ENCODE measurements at regions not wholly inside any gene's neighbourhood (a gene's known extent, or its start where the extent isn't known, plus 50 kb on each side); places are given as distances from the start of the nearest gene placed in this dataset.
"Not testable (repeated sequence)": the region's sequence is repeated elsewhere in the genome, so short reads cannot be mapped to it uniquely, and the experiment has no call there.

DNA sequence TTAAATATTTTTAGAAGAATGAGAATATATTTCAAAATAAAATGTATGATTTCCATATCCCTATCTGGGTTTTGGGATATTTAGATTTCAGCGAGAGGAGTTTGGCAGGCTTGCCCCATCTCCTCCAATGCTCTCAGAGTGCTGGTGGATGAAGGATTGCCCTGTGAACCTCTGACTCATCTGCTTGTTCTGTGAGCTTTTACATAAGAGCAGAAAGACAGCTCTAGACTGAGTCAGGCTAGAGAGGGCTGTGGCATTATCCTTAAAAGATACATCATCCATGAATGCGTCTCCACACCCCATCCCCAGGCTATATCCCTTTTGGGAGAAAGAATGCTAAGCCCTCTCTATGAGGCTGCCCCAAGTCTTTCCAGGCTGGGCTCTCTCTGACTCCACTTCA, 190.6 kb downstream of the TUBA3C start:
- DNase-seq = no peak

GRCh38 chr13:18978447-18978846, 203.2 kb downstream of the TUBA3C start:
- DNase-seq = no peak

DNA sequence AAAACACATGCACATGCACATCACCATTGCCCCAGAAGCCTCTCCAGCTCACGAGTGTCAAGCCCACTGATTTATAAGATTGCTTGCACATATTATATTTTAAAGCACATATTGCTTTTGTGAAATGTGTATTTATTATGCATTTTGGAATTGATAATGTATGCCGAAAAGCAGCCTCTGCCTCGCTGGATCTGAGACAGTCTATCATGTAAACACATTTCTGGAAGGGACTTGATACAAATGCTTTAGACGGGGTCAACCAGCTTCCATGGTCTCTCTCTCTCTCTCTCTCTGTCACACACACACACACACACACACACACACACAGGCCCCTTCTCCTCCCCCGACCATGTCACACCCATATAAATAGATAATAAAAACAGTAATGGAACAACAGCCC, 203.8 kb downstream of the TUBA3C start:
- DNase-seq = no peak

DNA sequence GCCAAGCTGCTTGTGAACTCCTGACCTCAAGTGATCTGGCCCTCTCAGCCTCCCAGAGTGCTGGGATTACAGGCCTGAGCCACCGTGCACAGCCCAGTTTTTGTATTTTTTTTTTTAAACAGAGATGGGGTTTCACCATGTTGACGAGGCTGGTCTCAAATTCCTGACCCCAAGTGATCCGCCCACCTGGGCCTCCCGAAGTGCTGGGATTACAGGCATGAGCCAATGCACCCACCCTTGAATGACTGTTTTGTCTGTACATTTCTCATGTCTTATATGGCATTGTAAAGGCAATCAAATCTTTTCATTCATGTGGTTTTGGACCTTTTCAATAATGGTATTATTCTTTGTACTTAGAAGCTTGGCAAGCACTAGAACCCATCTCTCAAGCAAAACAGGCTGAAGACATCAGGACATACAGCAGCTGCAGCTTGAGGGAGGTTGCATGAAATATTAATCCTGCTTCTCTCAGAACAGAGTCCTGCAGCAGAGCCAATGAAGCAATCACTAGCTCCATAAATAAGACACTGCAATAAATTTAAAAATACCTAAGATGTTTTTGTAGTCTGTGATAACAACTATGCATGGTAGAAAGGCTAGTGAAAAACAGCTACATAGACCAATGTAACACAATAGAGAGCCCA, 209.9 kb downstream of the TUBA3C start:
- DNase-seq = no peak

DNA sequence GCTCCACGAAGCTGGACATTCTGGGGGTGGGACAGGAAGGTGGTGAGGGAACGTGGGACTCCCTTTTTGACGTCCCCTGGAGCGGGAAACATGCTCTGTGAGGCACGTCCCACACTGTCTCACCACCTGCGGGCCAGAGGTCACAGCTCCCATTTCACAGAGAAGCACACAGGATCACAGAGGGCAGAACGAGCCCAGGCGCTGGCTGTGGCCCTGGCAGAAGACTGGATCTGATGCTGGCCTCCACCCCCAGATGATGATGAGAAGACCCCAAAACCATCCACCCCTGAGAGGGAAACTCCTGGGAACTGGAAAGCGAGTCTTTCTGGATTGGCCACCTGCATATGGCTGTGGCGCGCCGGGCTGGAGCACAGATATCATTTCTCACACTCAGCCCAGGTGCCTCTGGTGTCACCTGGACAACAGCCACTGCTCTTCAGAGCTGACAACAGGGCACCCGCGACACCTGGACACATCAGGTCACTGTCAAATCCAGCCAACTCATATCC, 216.2 kb downstream of the TUBA3C start:
- DNase-seq = no peak

- DNase-seq = no peak
Measured at GRCh38 chr13:18964942-18965341, 216.7 kb downstream of the TUBA3C start.

DNA sequence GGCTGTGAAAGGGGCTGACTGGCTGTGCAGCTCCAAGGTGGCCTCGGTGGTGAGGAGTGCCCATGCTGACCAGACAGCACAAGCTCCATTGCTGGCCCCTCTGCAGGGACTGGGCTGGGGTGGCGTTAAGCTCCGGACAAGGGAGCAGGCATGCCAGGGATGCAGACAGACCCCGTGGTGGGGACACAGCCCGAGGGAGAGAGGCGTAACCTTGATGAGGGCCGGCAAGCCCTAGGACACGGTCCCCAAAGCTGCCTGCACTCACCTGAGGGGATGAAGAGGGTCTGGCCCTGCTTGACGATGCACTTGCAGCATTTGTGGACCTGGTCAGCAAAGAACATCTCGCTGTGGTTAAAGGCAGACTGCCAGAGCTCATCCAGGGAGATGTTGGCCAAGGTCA, 217.9 kb downstream of the TUBA3C start:
- DNase-seq = not testable (repeated sequence)

DNA sequence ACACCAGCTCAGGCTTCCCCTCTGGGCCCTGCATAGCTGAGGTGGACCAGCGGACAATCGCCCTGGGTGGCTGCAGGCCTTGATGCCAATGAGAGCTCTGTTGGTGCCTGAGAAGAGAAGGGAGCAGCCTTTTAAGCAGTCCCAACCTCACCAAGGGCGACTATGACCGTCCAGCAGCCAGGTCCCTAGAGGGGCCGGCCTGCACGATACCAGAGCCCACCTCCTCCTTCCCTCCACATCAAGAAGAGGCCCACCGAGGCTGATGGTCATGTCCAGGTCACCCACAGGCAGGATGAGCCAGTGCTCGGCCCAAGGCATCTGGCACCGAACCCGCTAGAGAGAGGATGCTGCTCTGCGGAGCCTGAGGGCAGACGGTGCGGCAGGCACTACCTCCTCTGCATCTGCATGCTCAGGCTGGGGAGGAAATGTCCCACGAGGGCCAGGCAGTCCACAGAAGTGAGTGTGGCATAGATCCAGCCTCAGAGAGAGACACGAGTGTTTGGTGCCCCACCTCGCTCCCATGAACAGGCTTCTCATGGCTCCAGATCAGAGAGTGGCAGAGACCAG, 219.4 kb downstream of the TUBA3C start:
- DNase-seq = no peak

GRCh38 chr13:18961383-18962117, 220.1 kb downstream of the TUBA3C start:
- DNase-seq = no peak

- no peak for DNase-seq
Measured at GRCh38 chr13:18960637-18961227, 220.9 kb downstream of the TUBA3C start.

DNA sequence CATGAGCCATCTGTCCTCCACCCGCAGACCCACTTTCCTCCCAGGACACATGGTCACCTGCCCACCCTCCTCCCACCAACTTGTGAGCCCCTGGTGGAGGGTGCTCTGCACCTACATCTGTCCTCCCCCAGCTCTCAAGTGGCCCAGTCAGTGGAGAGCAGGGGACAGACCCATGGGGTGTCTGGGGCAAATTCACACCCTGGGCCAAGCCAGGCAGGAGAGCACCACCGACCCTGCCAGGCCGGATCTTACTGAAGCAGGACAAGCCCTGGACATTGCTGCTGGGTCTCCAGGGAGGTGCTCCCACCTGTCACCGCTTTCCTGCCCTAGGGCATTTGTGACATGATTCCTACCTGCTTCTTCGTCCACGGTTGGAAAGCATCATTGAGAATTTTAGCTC, 221.6 kb downstream of the TUBA3C start:
- DNase-seq = no peak

DNA sequence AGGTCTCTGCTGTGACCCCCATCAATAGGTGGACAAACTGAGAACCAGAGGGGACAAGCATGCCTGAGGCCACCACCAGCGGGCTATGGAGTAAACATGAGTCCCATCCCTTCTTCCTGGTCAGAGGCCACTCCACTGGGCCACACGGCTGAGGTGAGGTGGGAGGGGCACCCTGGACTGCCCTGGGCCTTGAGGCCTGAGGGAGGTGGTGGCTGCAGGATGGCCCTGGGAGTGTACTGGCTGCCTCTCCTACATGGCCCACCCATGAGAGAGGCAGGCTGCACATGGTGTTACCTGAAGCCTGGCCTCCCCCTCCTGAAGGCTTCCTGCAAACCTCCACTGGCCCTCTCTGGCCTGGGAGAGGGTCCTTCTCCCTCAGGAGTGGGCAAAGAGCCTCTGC, 222.4 kb downstream of the TUBA3C start:
- no peak for DNase-seq

- no peak for DNase-seq
Measured at GRCh38 chr13:18956473-18957078, 225.0 kb downstream of the TUBA3C start.

DNA sequence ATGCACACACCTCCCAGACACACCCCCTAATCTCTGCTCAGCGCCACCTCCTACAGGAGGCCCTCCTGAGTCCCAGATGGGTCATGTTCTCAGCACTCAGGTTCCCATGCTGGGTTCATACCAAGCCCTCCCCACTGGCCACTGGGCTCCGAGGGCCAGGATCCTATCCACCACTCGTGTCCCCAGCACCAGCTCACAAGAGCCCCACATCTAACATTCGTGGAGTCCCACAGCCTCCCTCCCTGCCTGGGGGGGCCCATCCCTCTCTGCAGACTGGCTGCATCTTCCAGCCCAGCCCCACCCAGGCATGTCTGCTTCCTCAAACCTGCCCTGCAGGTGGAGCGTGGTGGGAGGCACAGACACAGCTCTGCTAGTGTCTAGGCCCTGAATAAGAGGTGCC, 227.4 kb downstream of the TUBA3C start:
- no peak for DNase-seq

DNA sequence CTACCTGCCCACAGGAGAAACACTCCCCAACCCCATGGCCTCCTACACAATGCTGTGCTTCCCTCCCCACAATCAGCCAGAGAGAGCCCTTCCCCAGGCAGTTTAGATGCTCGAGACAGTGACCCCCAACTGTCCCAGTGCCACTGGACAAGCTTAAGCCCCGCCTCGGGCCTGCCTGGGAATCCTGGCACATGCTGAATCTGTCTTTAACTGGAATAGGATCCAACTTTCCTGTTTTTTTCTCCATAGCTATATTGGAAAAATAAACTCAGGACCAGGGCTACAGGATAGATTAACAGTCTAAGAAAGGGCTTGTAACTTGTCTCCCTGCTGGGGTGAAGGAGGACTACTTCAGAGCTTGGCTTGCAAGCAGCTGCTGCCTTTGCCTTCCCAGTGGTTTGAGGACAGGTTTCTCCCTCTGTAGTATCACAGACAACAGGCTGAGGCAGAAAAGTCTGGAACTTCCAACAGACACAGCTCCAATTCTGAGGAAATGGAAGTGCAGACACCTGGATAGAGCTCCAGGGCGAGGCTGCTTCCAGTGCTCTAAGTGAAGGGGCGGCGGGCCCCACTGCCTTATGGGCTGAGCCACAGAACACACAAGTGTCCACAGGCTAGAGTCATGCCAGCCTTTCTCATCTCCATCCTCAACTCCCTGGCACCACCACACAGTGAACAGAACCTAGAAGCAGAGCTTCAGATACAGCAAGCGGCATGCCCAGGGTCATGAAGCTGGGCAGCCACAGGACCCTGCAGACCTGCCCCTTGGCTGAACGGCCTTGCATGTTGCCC, 228.3 kb downstream of the TUBA3C start:
- no peak for DNase-seq

DNA sequence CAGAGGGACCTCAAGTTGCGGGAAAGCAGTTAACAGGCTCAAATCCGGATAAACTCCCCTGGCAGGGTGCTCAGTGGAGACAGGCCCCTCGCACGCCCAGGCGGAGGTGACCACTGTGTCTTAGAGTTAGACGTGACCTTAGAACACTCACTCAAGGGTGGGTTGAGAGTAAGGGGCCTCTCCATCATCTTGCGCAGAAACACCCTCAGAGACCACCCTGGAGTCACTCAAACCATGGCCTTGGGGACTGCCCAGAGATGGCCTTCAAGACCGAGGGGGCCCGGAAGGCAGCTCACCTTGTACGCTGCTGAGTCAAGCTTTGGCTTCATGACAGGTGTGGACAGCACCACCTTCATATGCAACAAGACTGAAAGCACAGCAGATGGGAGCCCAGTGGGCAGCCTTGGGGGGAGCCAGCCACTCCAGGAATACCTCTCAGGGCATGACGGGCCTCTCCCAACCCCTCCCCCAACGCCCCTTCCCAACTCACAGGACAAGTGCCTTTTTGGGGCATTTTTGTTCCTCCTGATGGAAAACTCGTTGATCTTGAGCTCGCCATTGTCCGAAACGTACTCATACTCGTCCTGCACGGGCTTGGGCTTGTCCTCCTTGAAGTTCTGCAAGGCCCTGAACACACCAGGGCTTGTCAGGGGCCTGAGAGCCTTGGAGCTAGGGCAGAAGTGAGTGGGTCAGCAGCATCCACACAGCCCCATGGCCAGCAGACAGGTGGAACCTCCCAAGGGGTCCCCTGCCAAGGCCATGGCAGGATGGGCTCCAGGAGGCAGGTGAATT, 229.2 kb downstream of the TUBA3C start:
- no peak for DNase-seq

GRCh38 chr13:18951412-18951811, 230.2 kb downstream of the TUBA3C start:
- DNase-seq = no peak

DNA sequence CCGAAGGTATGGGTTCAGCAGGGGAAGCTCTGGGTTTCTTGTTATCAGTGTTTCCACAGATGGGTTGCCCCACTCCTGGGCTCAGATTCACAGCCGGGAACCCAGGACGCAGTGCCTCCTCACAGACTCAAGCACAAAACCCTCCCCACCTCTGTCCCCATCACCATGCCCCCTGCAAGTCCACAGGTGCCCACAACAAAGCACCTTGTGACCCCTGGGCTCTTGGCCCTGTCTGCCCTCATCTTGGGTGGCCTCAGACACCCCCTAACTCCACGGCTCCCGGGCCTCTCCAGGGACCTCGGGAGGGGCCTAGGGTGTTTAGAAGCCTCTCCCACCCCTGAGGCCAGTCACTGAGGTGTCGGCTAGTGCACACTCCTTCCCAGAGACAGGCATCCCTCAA, 231.7 kb downstream of the TUBA3C start:
- no peak for DNase-seq

GRCh38 chr13:18949489-18949761, 232.2 kb downstream of the TUBA3C start:
- no peak for DNase-seq

- no peak for DNase-seq
Measured at GRCh38 chr13:18948664-18949488, 232.7 kb downstream of the TUBA3C start.

Data from activated naive CD4-positive, alpha-beta T cell treated with Interleukin-2 at 50 U/mL for 16 hours (primary cell).